SJSA1 (cell line): ENCODE measurements at regions not wholly inside any gene's neighbourhood (a gene's known extent, or its start where the extent isn't known, plus 50 kb on each side); places are given as distances from the start of the nearest gene placed in this dataset.

Source experiments
- DNase-seq, 2 experiments: peaks; one replicate each; pipeline ENCODE4 v3.0.0-alpha.2; 2015 to 2020; ENCODE audit warnings: low spot score in 2 of 2, low read depth in 1 of 2
- H3K27ac ChIP-seq: fragments of 250-450 bp; sonication (Bioruptor Pico); 2 replicates; pipeline ENCODE4 v1.5.1; 2020; ENCODE audit warnings: mild to moderate bottlenecking, moderate library complexity
- H3K27me3 ChIP-seq: fragments of 250-450 bp; sonication (Bioruptor Pico); replicated peaks from 2 replicates; pipeline ENCODE4 v1.5.1; 2020; ENCODE audit warnings: mild to moderate bottlenecking, moderate library complexity
- H3K36me3 ChIP-seq: fragments of 250-450 bp; sonication (Bioruptor Pico); 2 replicates; pipeline ENCODE4 v1.5.1; 2020; ENCODE audit warnings: mild to moderate bottlenecking
- H3K4me1 ChIP-seq: fragments of 250-450 bp; sonication (Bioruptor Pico); replicated peaks from 2 replicates; pipeline ENCODE4 v1.6.1; 2021; ENCODE audit warnings: mild to moderate bottlenecking
- H3K4me3 ChIP-seq: fragments of 250-450 bp; sonication (Bioruptor Pico); 2 replicates; pipeline ENCODE4 v1.5.1; 2020; ENCODE audit warnings: mild to moderate bottlenecking
- H3K9me3 ChIP-seq: fragments of 250-450 bp; sonication (Bioruptor Pico); replicated peaks from 2 replicates; pipeline ENCODE4 v1.5.1; 2020; ENCODE audit warnings: mild to moderate bottlenecking

GRCh38 chr20:19099596-19100545, 112.6 kb upstream of the SLC24A3 start:
- no peak overlapping the region for H3K4me3 ChIP-seq
- DNase-seq = no peak
- H3K9me3 ChIP-seq = no peaks in the 10 kb centered on the region
- no peaks in the 10 kb centered on the region for H3K36me3 ChIP-seq
- no peaks in the 10 kb centered on the region for H3K4me1 ChIP-seq
- no peaks in the 10 kb centered on the region for H3K27me3 ChIP-seq
- H3K27ac ChIP-seq = no peak overlapping the region

GRCh38 chr20:19100975-19101374, 111.5 kb upstream of the SLC24A3 start:
- Histone ChIP-seq H3K9me3 (no peaks in the 10 kb centered on the region), H3K27ac (no peak overlapping the region), H3K4me1 (no peaks in the 10 kb centered on the region), H3K36me3 (no peaks in the 10 kb centered on the region), H3K27me3 (no peaks in the 10 kb centered on the region), H3K4me3 (no peak overlapping the region)
- no peak for DNase-seq

GRCh38 chr20:19104186-19104585, 108.3 kb upstream of the SLC24A3 start:
- DNase-seq = no peak
- Histone ChIP-seq H3K27ac (no peak overlapping the region), H3K27me3 (no peaks in the 10 kb centered on the region), H3K36me3 (no peaks in the 10 kb centered on the region), H3K4me3 (no peak overlapping the region), H3K4me1 (no peaks in the 10 kb centered on the region), H3K9me3 (no peaks in the 10 kb centered on the region)

- no peaks in the 10 kb centered on the region for H3K9me3 ChIP-seq
- H3K27ac ChIP-seq = no peak overlapping the region
- H3K4me1 ChIP-seq = no peaks in the 10 kb centered on the region
- H3K4me3 ChIP-seq = no peak overlapping the region
- DNase-seq = no peak
- no peaks in the 10 kb centered on the region for H3K36me3 ChIP-seq
- no peaks in the 10 kb centered on the region for H3K27me3 ChIP-seq
These were observed 104.3 kb upstream of the SLC24A3 start for GRCh38 chr20:19108155-19108554.

- Histone ChIP-seq H3K4me1 (no peaks in the 10 kb centered on the region), H3K27me3 (no peaks in the 10 kb centered on the region), H3K36me3 (no peaks in the 10 kb centered on the region), H3K9me3 (no peaks in the 10 kb centered on the region), H3K27ac (no peak overlapping the region), H3K4me3 (no peak overlapping the region)
- no peak for DNase-seq
These were observed 102.2 kb upstream of the SLC24A3 start for GRCh38 chr20:19110285-19110684.

- Histone ChIP-seq H3K27me3 (no peaks in the 10 kb centered on the region), H3K36me3 (no peaks in the 10 kb centered on the region), H3K9me3 (no peaks in the 10 kb centered on the region), H3K4me1 (no peaks in the 10 kb centered on the region), H3K27ac (no peak overlapping the region), H3K4me3 (no peak overlapping the region)
- no peak for DNase-seq
These were observed 101.5 kb upstream of the SLC24A3 start for GRCh38 chr20:19110881-19111460.

- no peak overlapping the region for H3K4me3 ChIP-seq
- H3K9me3 ChIP-seq = no peaks in the 10 kb centered on the region
- H3K27ac ChIP-seq = no peak overlapping the region
- no peaks in the 10 kb centered on the region for H3K27me3 ChIP-seq
- H3K4me1 ChIP-seq = no peaks in the 10 kb centered on the region
- H3K36me3 ChIP-seq = no peaks in the 10 kb centered on the region
- DNase-seq = no peak
These were observed 99.6 kb upstream of the SLC24A3 start for GRCh38 chr20:19112828-19113227.

GRCh38 chr20:19113343-19113930, 99.0 kb upstream of the SLC24A3 start:
- no peaks in the 10 kb centered on the region for H3K27me3 ChIP-seq
- no peak for DNase-seq
- H3K27ac ChIP-seq = no peak overlapping the region
- no peaks in the 10 kb centered on the region for H3K36me3 ChIP-seq
- H3K9me3 ChIP-seq = no peaks in the 10 kb centered on the region
- H3K4me3 ChIP-seq = no peak overlapping the region
- no peaks in the 10 kb centered on the region for H3K4me1 ChIP-seq

- no peak for DNase-seq
- Histone ChIP-seq H3K27me3 (no peaks in the 10 kb centered on the region), H3K27ac (no peak overlapping the region), H3K36me3 (no peaks in the 10 kb centered on the region), H3K4me1 (no peaks in the 10 kb centered on the region), H3K9me3 (no peaks in the 10 kb centered on the region), H3K4me3 (no peak overlapping the region)
These were observed 98.0 kb upstream of the SLC24A3 start for GRCh38 chr20:19114410-19114809.

- no peak overlapping the region for H3K27ac ChIP-seq
- DNase-seq = no peak
These were observed 96.9 kb upstream of the SLC24A3 start for GRCh38 chr20:19115581-19115980.

GRCh38 chr20:19120011-19120410, 92.4 kb upstream of the SLC24A3 start:
- Histone ChIP-seq H3K27ac (no peak overlapping the region), H3K36me3 (no peaks in the 10 kb centered on the region), H3K27me3 (no peaks in the 10 kb centered on the region), H3K4me1 (no peaks in the 10 kb centered on the region), H3K9me3 (no peaks in the 10 kb centered on the region), H3K4me3 (no peak overlapping the region)
- DNase-seq = no peak

More at GRCh38 chr20:19115581-19115980, 96.9 kb upstream of the SLC24A3 start:
- H3K4me1 ChIP-seq = no peaks in the 10 kb centered on the region
- no peaks in the 10 kb centered on the region for H3K36me3 ChIP-seq
- H3K27me3 ChIP-seq = no peaks in the 10 kb centered on the region
- no peaks in the 10 kb centered on the region for H3K9me3 ChIP-seq
- no peak overlapping the region for H3K4me3 ChIP-seq

GRCh38 chr20:19120569-19120968, 91.9 kb upstream of the SLC24A3 start:
- Histone ChIP-seq H3K4me3 (no peak overlapping the region), H3K27ac (no peak overlapping the region), H3K36me3 (no peaks in the 10 kb centered on the region), H3K9me3 (no peaks in the 10 kb centered on the region), H3K4me1 (no peaks in the 10 kb centered on the region), H3K27me3 (no peaks in the 10 kb centered on the region)
- DNase-seq = no peak

GRCh38 chr20:19121463-19121862, 91.0 kb upstream of the SLC24A3 start:
- Histone ChIP-seq H3K4me3 (no peak overlapping the region), H3K36me3 (no peaks in the 10 kb centered on the region), H3K9me3 (no peaks in the 10 kb centered on the region), H3K27me3 (no peaks in the 10 kb centered on the region), H3K27ac (no peak overlapping the region), H3K4me1 (no peaks in the 10 kb centered on the region)
- DNase-seq = no peak

GRCh38 chr20:19121916-19122315, 90.5 kb upstream of the SLC24A3 start:
- no peaks in the 10 kb centered on the region for H3K9me3 ChIP-seq
- no peak overlapping the region for H3K4me3 ChIP-seq

More at GRCh38 chr20:19121916-19122315, 90.5 kb upstream of the SLC24A3 start:
- Histone ChIP-seq H3K4me1 (no peaks in the 10 kb centered on the region), H3K36me3 (no peaks in the 10 kb centered on the region), H3K27ac (no peak overlapping the region), H3K27me3 (no peaks in the 10 kb centered on the region)
- no peak for DNase-seq
